Trophoblast cell (in vitro differentiated cells and primary cell): ENCODE measurements at regions not wholly inside any gene's neighbourhood (a gene's known extent, or its start where the extent isn't known, plus 50 kb on each side); places are given as distances from the start of the nearest gene placed in this dataset.

ENCODE experiments used
- DNase-seq, 2 donors: peaks; one replicate each; pipeline ENCODE4 v3.0.0-alpha.2; 2016
- H2AFZ ChIP-seq: 2 replicates; pipeline ENCODE4 v1.6.1; 2013; ENCODE audit warnings: low read length, moderate library complexity, mild to moderate bottlenecking; ENCODE audit not compliant: insufficient read depth, poor library complexity
- H2AK5ac ChIP-seq: 2 replicates; pipeline ENCODE4 v1.6.1; 2013; ENCODE audit warnings: mild to moderate bottlenecking, low read length
- H2BK120ac ChIP-seq: 2 replicates; pipeline ENCODE4 v1.6.1; 2013; ENCODE audit warnings: low read length, mild to moderate bottlenecking, moderate library complexity; ENCODE audit not compliant: insufficient read depth, poor library complexity
- H2BK12ac ChIP-seq: 2 replicates; pipeline ENCODE4 v1.6.1; 2013; ENCODE audit warnings: mild to moderate bottlenecking, low read length, moderate library complexity
- H2BK5ac ChIP-seq: 2 replicates; pipeline ENCODE4 v1.6.1; 2013; ENCODE audit warnings: low read length, low read depth, moderate library complexity, mild to moderate bottlenecking; ENCODE audit not compliant: poor library complexity
- H3K14ac ChIP-seq: 2 replicates; pipeline ENCODE4 v1.6.1; 2013; ENCODE audit warnings: mild to moderate bottlenecking, low read length
- H3K18ac ChIP-seq: 2 replicates; pipeline ENCODE4 v1.6.1; 2013; ENCODE audit warnings: mild to moderate bottlenecking, low read length
- H3K23ac ChIP-seq: 2 replicates; pipeline ENCODE4 v1.6.1; 2013; ENCODE audit warnings: low read length
- H3K27ac ChIP-seq: 2 replicates; pipeline ENCODE4 v1.5.1; 2013; ENCODE audit warnings: low read depth, mild to moderate bottlenecking, inconsistent platforms, low read length, moderate library complexity
- H3K27me3 ChIP-seq: 2 replicates; pipeline ENCODE4 v1.6.1; 2013; ENCODE audit warnings: inconsistent platforms, mild to moderate bottlenecking, low read length, moderate library complexity; ENCODE audit not compliant: insufficient read depth
- H3K36me3 ChIP-seq, 2 experiments: 1 replicate in 1 of 2; 2 replicates in 1 of 2; pipeline ENCODE4 v1.6.1; 2013; ENCODE audit warnings: low read length in 2 of 2, mild to moderate bottlenecking in 2 of 2, moderate library complexity in 1 of 2; ENCODE audit not compliant: insufficient read depth in 2 of 2, control insufficient read depth in 1 of 2
- H3K4ac ChIP-seq: 2 replicates; pipeline ENCODE4 v1.6.1; 2013; ENCODE audit warnings: low read depth, mild to moderate bottlenecking, low read length, moderate library complexity
- H3K4me1 ChIP-seq, 2 experiments: 1 replicate in 1 of 2; 2 replicates in 1 of 2; pipeline ENCODE4 v1.6.1; 2013; ENCODE audit warnings: low read length in 2 of 2, mild to moderate bottlenecking in 2 of 2, moderate library complexity in 1 of 2; ENCODE audit not compliant: insufficient read depth in 2 of 2, control insufficient read depth in 1 of 2
- H3K4me2 ChIP-seq: 2 replicates; pipeline ENCODE4 v1.6.1; 2013; ENCODE audit warnings: inconsistent platforms, mild to moderate bottlenecking, low read length, moderate library complexity
- H3K4me3 ChIP-seq: 2 replicates; pipeline ENCODE4 v1.5.1; 2013; ENCODE audit warnings: mild to moderate bottlenecking, low read depth, low read length, inconsistent platforms
- H3K79me1 ChIP-seq: one replicate; pipeline ENCODE4 v1.6.1; 2013; ENCODE audit warnings: low read length
- H3K79me2 ChIP-seq: 2 replicates; pipeline ENCODE4 v1.6.1; 2013; ENCODE audit warnings: low read length, mild to moderate bottlenecking; ENCODE audit not compliant: control insufficient read depth, insufficient read depth, poor library complexity
- H3K9ac ChIP-seq: 2 replicates; pipeline ENCODE4 v1.6.1; 2013; ENCODE audit warnings: mild to moderate bottlenecking, low read length
- H3K9me3 ChIP-seq: 2 replicates; pipeline ENCODE4 v1.6.1; 2013; ENCODE audit warnings: low read depth, mild to moderate bottlenecking, control low read depth, inconsistent platforms, low read length; ENCODE audit not compliant: insufficient read depth
- H4K12ac ChIP-seq: 2 replicates; pipeline ENCODE4 v1.6.1; 2013; ENCODE audit warnings: low read depth, mild to moderate bottlenecking, low read length, moderate library complexity
- H4K8ac ChIP-seq: 2 replicates; pipeline ENCODE4 v1.6.1; 2013; ENCODE audit warnings: low read depth, mild to moderate bottlenecking, low read length, moderate library complexity
- H4K91ac ChIP-seq: one replicate; pipeline ENCODE4 v1.6.1; 2013; ENCODE audit warnings: low read depth, mild to moderate bottlenecking, low read length, moderate library complexity
- WGBS: extraction: QIAGEN DNeasy Blood & Tissue Kit; methylation state at CpG from one replicate; pipeline ENCODE4 v1.1.7; 2013; ENCODE audit warnings: missing lambda C conversion rate; ENCODE audit not compliant: insufficient read length, insufficient coverage; ENCODE audit errors: extremely low coverage; 5-methylcytosine and 5-hydroxymethylcytosine counted together

DNA sequence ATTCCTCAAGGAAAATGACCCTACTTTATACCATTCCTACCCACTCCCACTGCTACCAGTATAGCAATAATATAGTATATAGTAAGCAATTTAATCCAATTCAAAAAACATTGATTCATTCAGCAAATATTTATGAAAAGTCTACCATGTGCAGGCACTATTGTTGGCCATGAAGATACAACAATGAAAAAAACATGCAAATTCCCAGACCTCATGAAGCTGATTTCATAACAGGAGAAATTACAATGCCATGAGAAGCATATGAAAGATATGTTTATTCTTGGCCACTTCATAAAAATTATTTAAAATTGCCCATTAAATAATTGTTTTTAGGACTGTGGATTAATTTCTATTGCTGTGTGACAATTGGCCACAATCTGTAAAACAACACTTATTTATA lies 315.8 kb upstream of the COL8A1 start:
- H2AFZ ChIP-seq: no peak overlapping the region
- H3K18ac ChIP-seq: no peak overlapping the region
- H2BK120ac ChIP-seq: no peak overlapping the region
- H3K4me1 ChIP-seq: no peaks in the 10 kb centered on the region
- H3K9me3 ChIP-seq: no peaks in the 10 kb centered on the region
- H3K4ac ChIP-seq: no peak overlapping the region
- H3K9ac ChIP-seq: no peak overlapping the region
- H3K27ac ChIP-seq: no peak overlapping the region
- H3K79me1 ChIP-seq: no peaks in the 10 kb centered on the region
- no peak overlapping the region for H3K4me2 ChIP-seq
- H4K91ac ChIP-seq: no peak overlapping the region
- no peak for DNase-seq
- no peak overlapping the region for H3K23ac ChIP-seq
- no peak overlapping the region for H3K4me3 ChIP-seq
- H2AK5ac ChIP-seq: no peak overlapping the region
- H3K14ac ChIP-seq: no peak overlapping the region
- H4K8ac ChIP-seq: no peak overlapping the region
- no peaks in the 10 kb centered on the region for H3K79me2 ChIP-seq
- no peaks in the 10 kb centered on the region for H3K36me3 ChIP-seq
- H2BK5ac ChIP-seq: no peak overlapping the region
- H4K12ac ChIP-seq: no peak overlapping the region
- H2BK12ac ChIP-seq: no peak overlapping the region
- H3K27me3 ChIP-seq: no peaks in the 10 kb centered on the region

DNA sequence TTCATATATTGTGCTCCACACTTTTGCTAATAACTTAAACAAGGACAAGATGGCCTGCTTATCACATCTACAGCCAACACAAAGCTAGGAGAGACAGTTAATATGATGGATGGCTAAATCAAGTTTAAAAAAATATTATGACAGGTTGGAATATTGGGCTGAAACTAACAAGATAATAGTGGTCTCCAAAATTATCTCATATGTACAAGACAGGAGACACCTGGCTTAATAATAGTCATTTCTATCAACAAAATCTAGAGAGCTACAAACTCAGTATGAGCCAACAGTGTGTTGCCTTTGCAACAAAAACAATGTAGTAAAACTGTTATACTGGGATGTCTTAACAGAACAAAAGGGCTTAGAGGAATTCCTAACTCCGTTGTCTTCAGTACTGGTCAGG lies 317.1 kb upstream of the COL8A1 start:
- H4K91ac ChIP-seq: no peak overlapping the region
- H3K23ac ChIP-seq: no peak overlapping the region
- H3K4me1 ChIP-seq: no peaks in the 10 kb centered on the region
- no peak overlapping the region for H2BK120ac ChIP-seq
- no peak overlapping the region for H2AFZ ChIP-seq
- no peak for DNase-seq
- no peaks in the 10 kb centered on the region for H3K27me3 ChIP-seq
- no peak overlapping the region for H3K27ac ChIP-seq
- H3K9ac ChIP-seq: no peak overlapping the region
- no peaks in the 10 kb centered on the region for H3K79me2 ChIP-seq
- H4K12ac ChIP-seq: no peak overlapping the region
- H2AK5ac ChIP-seq: no peak overlapping the region
- H3K9me3 ChIP-seq: no peaks in the 10 kb centered on the region
- no peaks in the 10 kb centered on the region for H3K36me3 ChIP-seq
- no peak overlapping the region for H4K8ac ChIP-seq
- H3K79me1 ChIP-seq: no peaks in the 10 kb centered on the region
- WGBS: no CpG with 5 or more reads among the region's 1 CpG
- H2BK12ac ChIP-seq: no peak overlapping the region
- no peak overlapping the region for H3K14ac ChIP-seq
- no peak overlapping the region for H2BK5ac ChIP-seq
- H3K4me3 ChIP-seq: no peak overlapping the region
- H3K4me2 ChIP-seq: no peak overlapping the region
- no peak overlapping the region for H3K4ac ChIP-seq
- H3K18ac ChIP-seq: no peak overlapping the region

DNA sequence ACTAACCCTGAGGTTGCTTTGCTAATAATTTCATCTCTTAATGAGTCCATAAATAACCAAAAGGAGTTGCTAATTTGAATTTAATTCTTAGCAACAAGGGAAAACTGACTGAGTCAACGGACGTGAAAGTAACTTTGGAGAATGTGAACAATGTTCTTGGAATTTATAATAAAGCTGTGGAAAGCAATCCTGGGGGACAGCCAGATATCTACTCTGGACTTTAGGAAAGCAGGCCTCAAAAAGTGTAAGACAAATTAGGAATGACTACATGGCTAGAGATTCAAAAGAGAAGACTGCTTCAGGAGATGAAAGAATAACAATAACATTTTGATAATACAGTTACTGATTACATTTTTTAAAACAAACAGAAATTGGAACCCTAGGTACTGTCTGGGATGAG lies 318.4 kb upstream of the COL8A1 start:
- no peak overlapping the region for H3K23ac ChIP-seq
- no peak overlapping the region for H3K14ac ChIP-seq
- no peak overlapping the region for H3K4me2 ChIP-seq
- no peak overlapping the region for H3K4ac ChIP-seq
- WGBS: no CpG with 5 or more reads among the region's 2 CpGs
- H2BK5ac ChIP-seq: no peak overlapping the region
- H4K8ac ChIP-seq: no peak overlapping the region
- H3K4me1 ChIP-seq: no peaks in the 10 kb centered on the region
- DNase-seq: no peak
- no peak overlapping the region for H3K18ac ChIP-seq
- no peaks in the 10 kb centered on the region for H3K79me2 ChIP-seq
- H3K9ac ChIP-seq: no peak overlapping the region
- no peaks in the 10 kb centered on the region for H3K27me3 ChIP-seq
- H4K91ac ChIP-seq: no peak overlapping the region
- H3K9me3 ChIP-seq: no peaks in the 10 kb centered on the region
- no peak overlapping the region for H3K27ac ChIP-seq
- H2BK12ac ChIP-seq: no peak overlapping the region
- no peak overlapping the region for H2BK120ac ChIP-seq
- H3K79me1 ChIP-seq: no peaks in the 10 kb centered on the region
- no peak overlapping the region for H2AK5ac ChIP-seq
- no peak overlapping the region for H4K12ac ChIP-seq
- H3K36me3 ChIP-seq: no peaks in the 10 kb centered on the region
- H2AFZ ChIP-seq: no peak overlapping the region
- H3K4me3 ChIP-seq: no peak overlapping the region

DNA sequence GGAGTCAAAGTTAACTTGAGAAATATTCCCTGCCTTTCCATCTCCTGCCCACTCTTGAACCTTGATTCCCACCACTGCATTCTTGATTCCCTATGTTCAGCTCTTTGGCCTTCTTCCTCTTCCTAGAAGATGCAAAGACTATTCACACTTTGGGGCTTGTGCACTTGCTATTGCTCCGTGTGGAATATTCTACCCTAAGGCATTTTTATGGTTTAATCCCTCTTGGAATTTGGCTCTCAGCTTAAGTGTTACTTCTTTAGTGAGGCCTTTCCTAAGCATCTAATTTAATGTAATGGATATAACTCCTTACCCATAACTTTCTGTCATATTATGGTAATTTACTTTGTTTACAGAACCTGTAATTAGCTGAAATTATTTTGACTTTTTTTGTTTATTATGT lies 318.9 kb upstream of the COL8A1 start:
- Histone ChIP-seq H3K4me2 (no peak overlapping the region), H2BK5ac (no peak overlapping the region), H4K12ac (no peak overlapping the region), H3K9me3 (no peaks in the 10 kb centered on the region), H4K8ac (no peak overlapping the region), H2BK120ac (no peak overlapping the region), H3K14ac (no peak overlapping the region), H4K91ac (no peak overlapping the region), H3K23ac (no peak overlapping the region), H2AFZ (no peak overlapping the region), H2BK12ac (no peak overlapping the region), H3K27ac (no peak overlapping the region), H3K18ac (no peak overlapping the region), H3K36me3 (no peaks in the 10 kb centered on the region), H3K79me2 (no peaks in the 10 kb centered on the region), H3K4me3 (no peak overlapping the region), H3K79me1 (no peaks in the 10 kb centered on the region), H3K27me3 (no peaks in the 10 kb centered on the region), H2AK5ac (no peak overlapping the region), H3K4me1 (no peaks in the 10 kb centered on the region), H3K4ac (no peak overlapping the region), H3K9ac (no peak overlapping the region)
- no peak for DNase-seq
- WGBS: no CpG with 5 or more reads among the region's 1 CpG

DNA sequence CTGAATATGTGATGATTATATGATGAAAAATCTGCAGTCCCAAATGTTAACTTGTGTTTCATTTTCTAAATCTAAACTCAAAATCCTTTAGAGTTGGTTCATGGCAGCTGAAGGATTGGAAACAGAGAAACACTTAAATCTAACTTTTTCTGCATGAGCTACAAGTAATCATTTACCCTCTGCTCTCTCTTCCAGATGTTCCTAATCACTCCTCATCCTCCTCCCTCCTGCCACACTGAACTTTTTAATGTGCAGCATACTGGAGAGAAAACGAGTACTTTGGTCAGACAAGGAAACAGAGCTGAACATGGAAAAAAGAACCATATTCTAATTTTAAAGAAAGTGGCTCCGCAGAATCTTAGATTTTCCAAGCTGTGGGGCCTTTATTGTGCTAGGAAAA lies 321.2 kb upstream of the COL8A1 start:
- Histone ChIP-seq H2BK120ac (no peak overlapping the region), H4K8ac (no peak overlapping the region), H4K12ac (no peak overlapping the region), H3K79me2 (no peaks in the 10 kb centered on the region), H2AFZ (no peak overlapping the region), H3K14ac (no peak overlapping the region), H3K36me3 (no peaks in the 10 kb centered on the region), H3K4me3 (no peak overlapping the region), H3K4me2 (no peak overlapping the region), H4K91ac (no peak overlapping the region), H3K23ac (no peak overlapping the region), H2BK5ac (no peak overlapping the region), H3K27me3 (no peaks in the 10 kb centered on the region), H3K27ac (no peak overlapping the region), H3K18ac (no peak overlapping the region), H3K9ac (no peak overlapping the region), H3K4ac (no peak overlapping the region), H3K79me1 (no peaks in the 10 kb centered on the region), H2AK5ac (no peak overlapping the region), H3K4me1 (no peaks in the 10 kb centered on the region), H2BK12ac (no peak overlapping the region), H3K9me3 (no peaks in the 10 kb centered on the region)
- DNase-seq: no peak
- WGBS: no CpG with 5 or more reads among the region's 2 CpGs
